MM.1S (cell line): ENCODE measurements at regions not wholly inside any gene's neighbourhood (a gene's known extent, or its start where the extent isn't known, plus 50 kb on each side); places are given as distances from the start of the nearest gene placed in this dataset.

ENCODE experiments used
- DNase-seq: peaks from one replicate; pipeline ENCODE4 v3.0.0-alpha.2; 2015
- H2AFZ ChIP-seq: fragments of 300-600 bp; sonication (generic); 2 replicates; pipeline ENCODE4 v1.6.0; 2016; ENCODE audit warnings: antibody characterized with exemption, low read length
- H3F3A ChIP-seq: fragments of 300-600 bp; sonication (generic); 2 replicates; pipeline ENCODE4 v1.6.1; 2016; ENCODE audit warnings: mild to moderate bottlenecking, antibody characterized with exemption, low read length, moderate library complexity, mixed read lengths; ENCODE audit not compliant: insufficient read depth
- H3K27ac ChIP-seq: fragments of 300-600 bp; sonication (generic); 2 replicates; pipeline ENCODE4 v1.5.1; 2016; ENCODE audit warnings: mild to moderate bottlenecking, low read length
- H3K27me3 ChIP-seq: fragments of 300-600 bp; sonication (generic); replicated peaks from 2 replicates; pipeline ENCODE4 v1.6.0; 2016; ENCODE audit warnings: low read length; ENCODE audit not compliant: insufficient read depth
- H3K36me3 ChIP-seq: fragments of 300-600 bp; sonication (generic); replicated peaks from 2 replicates; pipeline ENCODE4 v1.6.1; 2016; ENCODE audit warnings: mild to moderate bottlenecking, low read length, mixed read lengths; ENCODE audit not compliant: insufficient read depth
- H3K4me1 ChIP-seq: fragments of 300-600 bp; sonication (generic); 2 replicates; pipeline ENCODE4 v1.6.1; 2016; ENCODE audit warnings: low read length, mixed read lengths
- H3K4me2 ChIP-seq: fragments of 300-600 bp; sonication (generic); 2 replicates; pipeline ENCODE4 v1.6.0; 2016; ENCODE audit warnings: low read depth, low read length
- H3K4me3 ChIP-seq: fragments of 300-600 bp; sonication (generic); 2 replicates; pipeline ENCODE4 v1.5.1; 2016; ENCODE audit warnings: low read length, mixed read lengths
- H3K79me2 ChIP-seq: fragments of 300-600 bp; sonication (generic); 2 replicates; pipeline ENCODE4 v1.6.1; 2016; ENCODE audit warnings: mixed run types, low read length, mixed read lengths
- H3K9ac ChIP-seq: fragments of 300-600 bp; sonication (generic); 2 replicates; pipeline ENCODE4 v1.6.1; 2016; ENCODE audit warnings: low read length, mixed read lengths
- H3K9me2 ChIP-seq: fragments of 300-600 bp; sonication (generic); replicated peaks from 2 replicates; pipeline ENCODE4 v1.6.1; 2016; ENCODE audit warnings: mild to moderate bottlenecking, low read length, mixed read lengths; ENCODE audit not compliant: insufficient read depth
- H3K9me3 ChIP-seq: fragments of 300-600 bp; sonication (generic); replicated peaks from 2 replicates; pipeline ENCODE4 v1.6.1; 2016; ENCODE audit warnings: mild to moderate bottlenecking, low read length, mixed read lengths; ENCODE audit not compliant: insufficient read depth
- H4K20me1 ChIP-seq: fragments of 300-600 bp; sonication (generic); 2 replicates; pipeline ENCODE4 v1.6.1; 2016; ENCODE audit warnings: mild to moderate bottlenecking, low read length, moderate library complexity, mixed read lengths; ENCODE audit not compliant: insufficient read depth
- EZH2 ChIP-seq: fragments of 300-600 bp; sonication (generic); optimal IDR thresholded peaks from 2 replicates; pipeline ENCODE3; 2017; ENCODE audit warnings: low read depth, mild to moderate bottlenecking, antibody characterized with exemption, low read length, mixed read lengths
- EZH2phosphoT487 ChIP-seq: fragments of 300-600 bp; sonication (generic); IDR thresholded peaks from 2 replicates; pipeline ENCODE4 v1.6.1; 2018; ENCODE audit warnings: antibody characterized with exemption, low read length
- TF ChIP-seq, protein P1 (sequence below): fragments of 300-600 bp; sonication (generic); IDR thresholded peaks from 2 replicates; pipeline ENCODE4 v1.5.1; 2016; ENCODE audit warnings: antibody characterized with exemption, low read length, mixed read lengths

DNA sequence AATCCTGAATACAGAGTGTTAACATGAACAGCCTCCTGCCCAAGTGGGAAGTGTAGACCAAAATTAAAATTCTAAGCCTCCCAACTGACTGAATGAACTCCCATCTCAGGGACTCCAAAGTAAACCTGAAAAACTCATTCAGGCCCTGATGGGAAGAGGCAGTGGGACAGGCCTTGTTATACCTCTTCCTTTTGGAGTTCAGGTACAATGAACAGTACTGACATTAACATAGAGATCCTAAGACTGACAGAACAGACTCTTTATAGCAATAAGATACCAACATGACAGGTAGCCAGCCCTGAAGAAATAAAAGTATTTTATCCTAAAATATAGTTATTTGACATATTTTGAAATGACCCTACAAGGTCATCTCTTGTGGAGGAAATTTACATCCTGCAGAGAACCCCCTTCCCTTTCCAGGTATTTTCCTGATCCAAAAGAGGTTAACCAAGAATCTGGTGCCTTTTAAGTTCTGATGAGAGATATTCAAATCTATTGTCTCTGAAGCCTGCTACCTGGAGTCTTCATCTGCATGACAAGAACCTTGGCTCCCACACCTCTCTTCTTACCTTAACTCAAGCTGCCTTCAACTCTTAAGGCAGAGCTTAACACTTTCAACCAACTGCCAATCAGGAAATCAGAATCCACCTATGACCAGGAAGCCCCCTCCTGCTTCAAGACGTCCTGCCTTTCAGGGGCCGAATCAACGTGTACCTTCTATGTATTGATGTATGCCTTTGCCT, 103.3 kb upstream of the PFKP start:
- H3K9ac ChIP-seq: no peak overlapping the region
- no peak for DNase-seq
- TF ChIP-seq, protein P1, sequence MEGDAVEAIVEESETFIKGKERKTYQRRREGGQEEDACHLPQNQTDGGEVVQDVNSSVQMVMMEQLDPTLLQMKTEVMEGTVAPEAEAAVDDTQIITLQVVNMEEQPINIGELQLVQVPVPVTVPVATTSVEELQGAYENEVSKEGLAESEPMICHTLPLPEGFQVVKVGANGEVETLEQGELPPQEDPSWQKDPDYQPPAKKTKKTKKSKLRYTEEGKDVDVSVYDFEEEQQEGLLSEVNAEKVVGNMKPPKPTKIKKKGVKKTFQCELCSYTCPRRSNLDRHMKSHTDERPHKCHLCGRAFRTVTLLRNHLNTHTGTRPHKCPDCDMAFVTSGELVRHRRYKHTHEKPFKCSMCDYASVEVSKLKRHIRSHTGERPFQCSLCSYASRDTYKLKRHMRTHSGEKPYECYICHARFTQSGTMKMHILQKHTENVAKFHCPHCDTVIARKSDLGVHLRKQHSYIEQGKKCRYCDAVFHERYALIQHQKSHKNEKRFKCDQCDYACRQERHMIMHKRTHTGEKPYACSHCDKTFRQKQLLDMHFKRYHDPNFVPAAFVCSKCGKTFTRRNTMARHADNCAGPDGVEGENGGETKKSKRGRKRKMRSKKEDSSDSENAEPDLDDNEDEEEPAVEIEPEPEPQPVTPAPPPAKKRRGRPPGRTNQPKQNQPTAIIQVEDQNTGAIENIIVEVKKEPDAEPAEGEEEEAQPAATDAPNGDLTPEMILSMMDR: no peak
- no peak for TF ChIP-seq EZH2phosphoT487
- no peak for TF ChIP-seq EZH2

DNA sequence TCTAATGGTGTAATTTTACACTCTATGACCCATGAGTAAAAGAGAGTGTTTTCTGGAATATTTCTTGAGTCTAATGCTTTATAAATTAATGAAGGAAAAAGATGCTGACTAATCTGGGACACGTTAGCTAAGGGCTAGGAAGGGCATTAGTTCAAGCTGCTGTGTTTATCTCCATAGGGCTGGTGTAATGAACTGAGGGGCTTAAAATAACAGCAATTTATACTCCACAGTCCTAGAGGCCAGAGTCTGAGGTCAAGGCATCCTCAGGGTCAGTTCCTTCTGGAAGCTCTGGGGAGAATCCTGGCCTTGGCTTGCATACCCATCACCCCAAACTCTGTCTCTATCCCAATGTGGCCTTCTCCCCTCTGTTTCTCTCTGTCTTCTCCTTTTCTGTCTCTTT, 105.2 kb upstream of the PFKP start:
- TF ChIP-seq, protein P1: no peak
- TF ChIP-seq EZH2phosphoT487 (no peak), EZH2 (no peak)
- no peaks in the 10 kb centered on the region for H3K79me2 ChIP-seq
- DNase-seq: no peak
- no peak overlapping the region for H2AFZ ChIP-seq
- H3K27me3 ChIP-seq: no peaks in the 10 kb centered on the region
- H3K9me2 ChIP-seq: no peaks in the 10 kb centered on the region
- H4K20me1 ChIP-seq: no peaks in the 10 kb centered on the region
- no peaks in the 10 kb centered on the region for H3K4me1 ChIP-seq
- no peak overlapping the region for H3K9ac ChIP-seq
- H3K4me3 ChIP-seq: no peak overlapping the region
- H3K36me3 ChIP-seq: no peaks in the 10 kb centered on the region
- H3F3A ChIP-seq: no peaks in the 10 kb centered on the region
- no peak overlapping the region for H3K4me2 ChIP-seq
- no peaks in the 10 kb centered on the region for H3K9me3 ChIP-seq
- H3K27ac ChIP-seq: no peak overlapping the region

More for the DNA sequence above, 103.3 kb upstream of the PFKP start:
- H3K36me3 ChIP-seq: no peaks in the 10 kb centered on the region
- no peaks in the 10 kb centered on the region for H4K20me1 ChIP-seq
- H2AFZ ChIP-seq: no peak overlapping the region
- no peaks in the 10 kb centered on the region for H3K9me3 ChIP-seq
- H3K4me3 ChIP-seq: no peak overlapping the region
- H3K4me2 ChIP-seq: no peak overlapping the region
- no peaks in the 10 kb centered on the region for H3K27me3 ChIP-seq
- H3K79me2 ChIP-seq: no peaks in the 10 kb centered on the region
- no peaks in the 10 kb centered on the region for H3K4me1 ChIP-seq
- H3K27ac ChIP-seq: no peak overlapping the region
- H3F3A ChIP-seq: no peaks in the 10 kb centered on the region
- no peaks in the 10 kb centered on the region for H3K9me2 ChIP-seq

DNA sequence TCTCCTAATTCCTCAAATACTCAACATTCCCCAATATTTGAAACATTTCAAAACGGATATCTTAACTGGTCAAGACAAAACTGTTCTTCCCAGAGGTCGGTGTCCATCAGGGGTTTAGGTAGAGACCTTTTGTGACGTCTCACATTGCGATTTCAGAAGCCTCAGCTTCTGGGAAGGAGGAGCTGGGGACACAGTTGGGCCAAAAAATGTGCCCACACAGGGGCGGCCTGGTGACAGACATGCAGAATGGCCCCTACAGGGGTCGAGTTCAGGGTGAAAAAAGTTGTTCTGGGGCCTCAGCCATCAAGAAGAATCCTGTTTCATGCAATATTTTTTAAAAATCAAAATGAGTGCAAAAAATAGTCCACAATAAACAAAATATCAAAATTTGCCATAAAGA, 108.7 kb upstream of the PFKP start:
- Histone ChIP-seq H3K36me3 (no peaks in the 10 kb centered on the region), H4K20me1 (no peaks in the 10 kb centered on the region), H2AFZ (no peak overlapping the region), H3K4me1 (no peaks in the 10 kb centered on the region), H3K4me3 (no peak overlapping the region), H3K79me2 (no peaks in the 10 kb centered on the region), H3K27me3 (no peaks in the 10 kb centered on the region), H3F3A (no peaks in the 10 kb centered on the region), H3K9me2 (no peaks in the 10 kb centered on the region), H3K27ac (no peak overlapping the region), H3K9ac (no peak overlapping the region), H3K9me3 (no peaks in the 10 kb centered on the region), H3K4me2 (no peak overlapping the region)
- no peak for DNase-seq
- TF ChIP-seq EZH2phosphoT487 (no peak), EZH2 (no peak)
- TF ChIP-seq, protein P1: no peak
